ENCODE measurements at regions not wholly inside any gene's neighbourhood (a gene's known extent, or its start where the extent isn't known, plus 50 kb on each side); places are given as distances from the start of the nearest gene placed in this dataset.

DNA sequence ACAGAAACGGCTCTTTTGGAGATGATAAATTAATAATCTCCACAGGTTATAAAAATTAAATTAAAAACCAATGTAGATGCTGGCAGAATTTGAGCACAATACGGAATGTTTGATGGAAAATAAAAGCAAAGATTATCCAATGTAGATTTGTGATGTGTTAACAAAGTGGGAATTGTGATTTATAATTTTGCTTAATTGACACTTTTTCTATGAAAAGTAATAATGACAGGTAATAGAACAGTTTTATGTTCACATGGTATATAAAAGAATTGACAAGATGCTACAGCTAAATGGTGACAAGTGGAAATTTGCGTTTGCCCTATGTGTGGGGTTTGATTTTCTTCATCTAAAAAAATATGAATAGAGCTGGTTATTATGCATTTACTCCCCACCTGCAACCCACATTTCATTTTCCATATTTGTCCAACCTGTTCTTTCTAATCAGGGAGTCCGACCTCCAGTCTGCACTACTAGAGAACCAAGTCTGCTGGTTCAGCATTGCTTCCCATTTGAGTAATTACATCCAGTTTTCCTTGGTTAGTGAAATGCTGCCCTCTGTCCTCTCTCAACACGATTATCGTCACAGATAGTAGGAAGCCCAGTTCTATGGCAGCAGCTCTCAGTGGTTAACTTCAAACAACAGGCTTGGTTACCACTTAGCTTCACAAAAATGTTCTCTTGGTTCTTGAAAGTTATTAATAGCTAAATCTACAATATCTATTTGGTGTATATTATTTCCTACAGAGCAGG lies 61.4 kb upstream of the SLITRK1 start:
- H3K4me1 Mint-ChIP-seq (ENCODE audit: low read depth) = no peaks in the 10 kb centered on the region
- no peak overlapping the region for H3K4me3 Mint-ChIP-seq (ENCODE audit: low read depth)
- H3K36me3 Mint-ChIP-seq (ENCODE audit: low read depth) = no peaks in the 10 kb centered on the region
- H3K27me3 Mint-ChIP-seq (ENCODE audit: low read depth) = no peaks in the 10 kb centered on the region
- no peaks in the 10 kb centered on the region for H3K9me3 Mint-ChIP-seq
- intact Hi-C loops (cut with micrococcal nuclease) = no loop called here
- DNase-seq (ENCODE audit: low spot score) = no peak
- no peak overlapping the region for H3K27ac Mint-ChIP-seq

DNA sequence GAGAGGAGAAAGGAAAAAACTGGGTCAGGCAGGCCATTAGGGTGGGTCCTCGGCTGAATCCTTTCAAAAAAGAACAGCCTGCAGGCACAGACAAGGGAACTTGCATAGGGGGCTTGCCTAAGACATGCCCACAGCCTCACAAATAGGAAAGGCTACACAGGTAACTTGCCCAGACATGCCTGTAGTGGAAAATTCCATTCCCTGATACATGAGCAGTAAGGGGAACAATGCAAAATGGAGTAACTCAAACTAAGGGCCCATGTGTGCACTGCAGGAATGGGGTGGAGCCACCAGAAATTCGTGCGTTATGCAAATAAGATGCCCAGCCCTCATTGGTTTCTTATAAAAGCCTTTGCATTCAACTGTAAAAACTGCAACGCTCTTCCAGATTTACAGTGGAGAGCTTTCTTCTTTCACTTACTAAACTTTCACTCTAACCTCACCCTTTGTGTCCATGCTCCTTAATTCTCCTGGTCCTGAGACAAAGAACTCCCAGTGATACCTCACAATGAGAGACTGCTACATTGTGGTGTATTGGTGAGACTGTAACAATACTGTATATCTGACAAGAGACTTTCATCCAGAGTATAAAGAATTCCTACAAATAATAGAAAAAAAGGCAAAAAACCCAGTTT lies 59.5 kb upstream of the SLITRK1 start:
- Mint-ChIP-seq H3K27ac (no peak overlapping the region), H3K9me3 (no peaks in the 10 kb centered on the region), H3K36me3 (ENCODE audit: low read depth) (no peaks in the 10 kb centered on the region), H3K4me1 (ENCODE audit: low read depth) (no peaks in the 10 kb centered on the region), H3K27me3 (ENCODE audit: low read depth) (no peaks in the 10 kb centered on the region), H3K4me3 (ENCODE audit: low read depth) (no peak overlapping the region)
- intact Hi-C loops (cut with micrococcal nuclease) = no loop called here
- DNase-seq (ENCODE audit: low spot score) = no peak

DNA sequence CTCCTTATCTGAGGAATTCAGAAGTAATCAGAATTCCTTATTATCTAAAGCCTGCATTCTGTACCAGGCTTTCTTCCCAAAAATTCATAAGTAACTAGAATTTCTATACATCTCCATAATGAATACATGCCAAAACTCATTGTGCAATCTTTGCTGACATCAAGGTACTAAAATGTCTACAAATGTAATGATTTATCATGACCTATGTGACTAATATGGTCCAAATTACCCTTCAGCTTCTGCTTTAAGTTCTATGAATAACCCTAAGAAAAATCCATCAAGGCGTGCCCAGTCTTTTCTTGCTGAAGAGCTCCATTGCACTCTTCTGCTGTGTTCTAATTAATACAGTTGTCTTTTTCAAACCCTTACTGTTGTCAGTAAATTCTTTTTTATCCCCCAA lies 58.5 kb upstream of the SLITRK1 start:
- H3K36me3 Mint-ChIP-seq (ENCODE audit: low read depth) = no peaks in the 10 kb centered on the region
- intact Hi-C loops (cut with micrococcal nuclease) = no loop called here
- H3K27me3 Mint-ChIP-seq (ENCODE audit: low read depth) = no peaks in the 10 kb centered on the region
- DNase-seq (ENCODE audit: low spot score) = no peak
- no peaks in the 10 kb centered on the region for H3K9me3 Mint-ChIP-seq
- H3K4me3 Mint-ChIP-seq (ENCODE audit: low read depth) = no peak overlapping the region
- H3K27ac Mint-ChIP-seq = no peak overlapping the region
- no peaks in the 10 kb centered on the region for H3K4me1 Mint-ChIP-seq (ENCODE audit: low read depth)

DNA sequence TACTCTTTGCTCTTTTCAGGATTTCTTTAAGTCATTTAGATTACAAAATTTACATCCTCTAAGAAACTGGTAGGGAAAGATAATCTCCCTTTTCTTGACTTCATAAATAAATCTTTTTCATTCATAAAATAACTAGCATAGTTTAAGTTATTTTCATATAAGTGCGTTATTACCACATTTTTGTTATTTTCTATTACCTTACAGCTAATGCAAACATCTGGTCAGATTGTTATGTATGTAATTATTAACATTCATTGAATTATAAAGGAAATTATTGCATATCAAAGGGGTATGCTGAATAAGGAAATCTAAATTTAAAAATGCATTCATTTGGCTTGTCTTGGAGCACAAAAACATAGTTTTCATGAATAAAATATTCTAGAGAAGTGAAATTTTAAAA lies 55.3 kb upstream of the SLITRK1 start:
- intact Hi-C loops (cut with micrococcal nuclease) = no loop called here
- Mint-ChIP-seq H3K27me3 (ENCODE audit: low read depth) (no peaks in the 10 kb centered on the region), H3K4me1 (ENCODE audit: low read depth) (no peaks in the 10 kb centered on the region), H3K36me3 (ENCODE audit: low read depth) (no peaks in the 10 kb centered on the region), H3K9me3 (no peaks in the 10 kb centered on the region), H3K27ac (no peak overlapping the region), H3K4me3 (ENCODE audit: low read depth) (no peak overlapping the region)
- no peak for DNase-seq (ENCODE audit: low spot score)

DNA sequence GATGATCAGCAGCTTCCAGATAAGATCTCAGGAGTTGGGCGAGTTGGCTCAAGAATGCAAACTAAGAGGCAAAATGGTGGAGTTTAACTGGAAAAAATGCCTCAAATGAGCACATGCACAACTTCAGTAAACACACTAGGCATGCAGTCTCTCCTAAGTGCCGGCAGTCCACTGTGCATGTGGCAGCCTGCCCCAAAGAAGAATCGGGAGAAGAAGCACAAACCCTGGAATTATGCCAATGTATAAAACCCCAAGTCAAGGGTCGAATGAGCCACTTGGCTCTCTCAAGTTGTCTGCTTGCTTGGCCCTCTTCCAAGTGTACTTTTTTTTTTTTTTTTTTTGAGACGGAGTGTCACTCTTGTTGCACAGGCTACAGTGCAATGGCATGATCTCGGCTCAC lies 53.3 kb upstream of the SLITRK1 start:
- intact Hi-C loops (cut with micrococcal nuclease) = no loop called here

More for the DNA sequence above, 53.3 kb upstream of the SLITRK1 start:
- Mint-ChIP-seq H3K4me1 (ENCODE audit: low read depth) (no peaks in the 10 kb centered on the region), H3K4me3 (ENCODE audit: low read depth) (no peak overlapping the region), H3K27ac (no peak overlapping the region), H3K36me3 (ENCODE audit: low read depth) (no peaks in the 10 kb centered on the region), H3K9me3 (no peaks in the 10 kb centered on the region), H3K27me3 (ENCODE audit: low read depth) (no peaks in the 10 kb centered on the region)
- no peak for DNase-seq (ENCODE audit: low spot score)

All from activated T-helper 2 cell treated with anti-CD3 and anti-CD28 coated beads, Interferon-gamma antibody, Interleukin-2, Interleukin-4, amounts not matched to agents 10 μg/mL and 5 μg/mL and 100 μg/mL, durations not matched to agents 14 hours and 24 hours and 36 hours (primary cell).